Activated CD4-positive, alpha-beta T cell treated with anti-CD3 and anti-CD28 coated beads, Interleukin-2, amount 50 U/mL, for 4 hours (primary cell): ENCODE measurements at regions not wholly inside any gene's neighbourhood (a gene's known extent, or its start where the extent isn't known, plus 50 kb on each side); places are given as distances from the start of the nearest gene placed in this dataset.
"Not testable (repeated sequence)": the region's sequence is repeated elsewhere in the genome, so short reads cannot be mapped to it uniquely, and the experiment has no call there.

Experiments
- DNase-seq, 2 experiments: peaks; one replicate each; pipeline ENCODE4 v3.0.0-alpha.2; 2020

GRCh38 chr4:181830404-181831035 lies 412.7 kb upstream of the TENM3 start:
- DNase-seq: no peak

DNA sequence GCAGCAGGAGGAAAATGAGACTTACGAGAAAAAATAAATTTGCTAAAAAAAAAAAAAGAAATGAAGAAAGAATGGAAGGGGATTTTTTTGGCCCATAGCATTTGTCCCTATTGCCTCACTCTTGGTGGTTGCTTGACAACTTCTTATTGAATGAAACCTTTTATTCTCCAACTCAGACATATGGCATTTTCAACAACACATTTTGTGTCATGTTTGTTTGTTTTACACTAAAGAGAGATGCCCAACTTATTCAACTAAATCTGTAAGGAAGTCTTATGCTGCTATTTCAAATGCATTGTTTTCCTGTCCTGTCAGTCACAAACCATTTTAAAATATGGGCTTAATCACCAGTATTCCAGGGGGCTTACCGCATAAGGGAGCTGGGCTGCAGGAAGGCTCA lies 409.1 kb upstream of the TENM3 start:
- DNase-seq: no peak

- no peak for DNase-seq
These were observed 407.9 kb upstream of the TENM3 start for GRCh38 chr4:181835348-181835747.

GRCh38 chr4:181838253-181838652 lies 404.9 kb upstream of the TENM3 start:
- no peak for DNase-seq

DNA sequence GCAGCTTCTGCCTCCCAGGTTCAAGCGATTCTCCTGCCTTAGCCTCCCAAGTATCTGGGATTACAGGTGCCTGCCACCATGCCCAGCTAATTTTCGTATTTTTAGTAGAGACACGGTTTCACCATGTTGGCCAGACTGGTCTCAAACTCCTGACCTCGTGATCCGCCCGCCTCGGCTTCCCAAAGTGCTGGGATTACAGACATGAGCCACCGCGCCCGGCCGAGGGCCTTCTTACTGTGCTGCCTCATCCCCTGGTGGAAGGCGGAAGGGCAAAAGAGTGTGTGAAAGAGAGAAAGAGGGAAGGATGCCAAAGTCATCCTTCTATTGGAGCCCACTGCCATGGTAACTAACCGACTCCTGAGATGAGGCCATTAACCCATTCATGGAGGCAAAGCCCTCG lies 399.4 kb upstream of the TENM3 start:
- DNase-seq: not testable (repeated sequence)

DNA sequence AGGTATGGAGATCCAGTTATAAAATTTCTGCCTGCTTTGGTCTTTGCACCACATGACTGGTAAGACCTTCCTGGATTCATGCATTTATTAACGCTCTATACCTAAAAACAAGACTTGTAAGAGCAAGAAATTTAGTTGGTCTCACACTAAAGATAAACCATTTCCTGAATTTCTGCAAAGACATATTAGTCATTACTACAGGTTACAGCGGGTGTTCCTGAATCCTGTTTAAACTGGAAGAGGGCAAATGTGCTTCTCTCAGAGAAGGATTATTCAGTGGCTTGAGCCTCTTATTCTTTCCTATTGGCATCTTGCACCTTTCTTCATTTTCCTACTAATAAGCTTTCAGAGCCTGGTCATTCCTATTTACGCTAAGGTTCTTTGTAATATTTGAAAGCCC lies 397.6 kb upstream of the TENM3 start:
- DNase-seq: no peak

DNA sequence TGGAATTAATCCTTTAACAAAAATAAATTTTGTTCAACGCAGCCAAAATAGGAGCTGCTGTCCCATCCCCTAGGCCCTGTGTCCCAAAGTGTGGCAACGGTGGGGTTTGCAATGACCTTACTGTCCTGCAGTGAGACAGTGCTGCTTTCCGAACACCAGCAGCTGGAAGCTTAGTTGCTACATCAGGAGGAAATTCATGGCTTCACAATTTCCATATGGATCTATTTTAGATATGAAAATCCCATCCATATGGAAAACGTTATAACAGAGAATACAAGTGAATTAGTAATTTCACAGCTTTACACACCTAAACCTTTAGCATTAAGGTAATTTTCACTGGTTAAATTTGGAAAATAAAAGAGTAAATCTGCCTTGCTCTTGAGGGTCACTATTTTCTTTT lies 396.3 kb upstream of the TENM3 start:
- no peak for DNase-seq

GRCh38 chr4:181848357-181848756 lies 394.8 kb upstream of the TENM3 start:
- no peak for DNase-seq

DNA sequence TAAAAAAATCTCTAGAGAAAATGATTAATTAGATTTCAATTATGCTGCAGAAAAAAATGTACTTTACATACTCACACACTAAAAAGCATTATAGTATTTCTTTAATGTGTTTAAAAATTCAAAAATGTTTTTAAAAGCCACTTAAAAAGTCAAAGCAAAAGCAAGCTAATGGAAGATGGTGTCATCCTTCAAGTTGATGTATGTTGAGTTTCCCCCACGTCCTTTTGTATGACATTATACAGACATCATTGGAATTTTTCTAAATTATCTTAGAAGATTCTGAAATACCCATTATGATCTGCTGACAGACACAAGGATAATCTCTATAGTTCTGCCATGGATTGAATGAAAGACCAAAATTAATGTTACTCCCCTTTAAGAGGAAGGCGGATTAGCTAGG lies 393.7 kb upstream of the TENM3 start:
- no peak for DNase-seq

DNA sequence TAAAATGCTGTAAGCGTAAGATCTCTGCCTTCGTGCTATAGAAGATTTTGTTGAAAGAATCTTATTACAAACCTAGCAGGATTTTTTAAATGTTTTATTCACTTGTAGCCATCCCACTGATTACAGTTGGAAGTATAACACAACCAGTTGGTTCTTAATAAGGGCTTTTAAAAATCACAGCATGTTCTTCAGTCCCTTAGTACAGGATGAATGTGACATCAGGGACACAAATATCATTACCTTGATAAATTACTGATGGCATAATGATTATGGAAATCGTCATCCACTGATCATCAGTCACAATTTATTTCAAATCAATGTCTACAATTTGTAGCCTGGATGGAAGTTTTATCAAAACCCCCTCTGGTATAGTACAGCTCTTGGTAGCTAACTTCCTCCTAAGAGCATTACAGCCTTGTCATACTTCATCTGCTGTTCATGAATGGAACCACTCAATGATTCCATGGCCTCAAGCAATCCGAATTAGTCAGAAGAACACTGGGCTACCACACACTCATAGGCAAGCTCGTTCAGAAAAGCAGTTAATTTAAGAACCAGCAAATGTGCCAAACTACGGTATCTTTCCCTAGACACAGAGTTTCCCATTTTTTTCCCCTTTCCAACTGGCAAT lies 389.2 kb upstream of the TENM3 start:
- DNase-seq: no peak

DNA sequence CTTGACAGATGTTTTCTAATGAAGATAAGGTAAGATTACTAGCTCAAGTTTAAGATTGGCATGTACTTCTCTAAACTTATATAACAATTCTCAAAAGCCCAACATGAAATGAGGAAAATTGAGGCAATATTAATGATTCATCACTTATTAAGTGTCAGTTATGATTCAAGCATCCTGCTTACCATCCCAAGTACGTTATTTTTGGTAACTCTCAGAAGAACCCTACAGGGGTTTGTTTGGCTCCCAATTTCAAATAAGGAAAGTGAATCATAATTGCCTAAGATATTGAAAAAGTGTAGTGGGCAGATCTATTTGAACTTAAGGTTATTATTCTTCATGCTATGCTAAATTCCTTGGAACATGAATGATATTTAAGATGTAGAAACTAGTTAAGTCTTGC lies 387.9 kb upstream of the TENM3 start:
- DNase-seq: no peak

DNA sequence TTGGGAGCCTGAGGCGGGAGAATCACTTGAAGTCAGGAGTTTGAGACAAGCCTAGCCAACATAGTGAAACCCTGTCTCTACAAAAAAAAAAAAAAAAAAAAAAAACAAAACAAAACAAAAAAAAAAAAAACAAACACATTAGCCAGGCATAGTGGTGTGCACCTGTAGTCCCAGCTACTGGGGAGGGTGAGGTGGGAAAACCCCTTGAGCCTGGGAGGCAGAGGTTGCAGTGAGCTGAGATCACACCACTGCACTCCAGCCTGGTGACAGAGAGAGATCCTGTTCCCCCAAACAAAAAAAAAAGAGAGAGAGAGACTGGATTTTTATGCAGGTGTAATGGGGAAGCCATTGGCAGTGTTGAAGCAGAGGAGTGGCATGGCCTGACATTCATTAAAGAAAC lies 385.7 kb upstream of the TENM3 start:
- DNase-seq: not testable (repeated sequence)

GRCh38 chr4:181858741-181859140 lies 384.5 kb upstream of the TENM3 start:
- DNase-seq: no peak

- DNase-seq: no peak
These were observed 383.8 kb upstream of the TENM3 start for GRCh38 chr4:181859439-181859838.

DNA sequence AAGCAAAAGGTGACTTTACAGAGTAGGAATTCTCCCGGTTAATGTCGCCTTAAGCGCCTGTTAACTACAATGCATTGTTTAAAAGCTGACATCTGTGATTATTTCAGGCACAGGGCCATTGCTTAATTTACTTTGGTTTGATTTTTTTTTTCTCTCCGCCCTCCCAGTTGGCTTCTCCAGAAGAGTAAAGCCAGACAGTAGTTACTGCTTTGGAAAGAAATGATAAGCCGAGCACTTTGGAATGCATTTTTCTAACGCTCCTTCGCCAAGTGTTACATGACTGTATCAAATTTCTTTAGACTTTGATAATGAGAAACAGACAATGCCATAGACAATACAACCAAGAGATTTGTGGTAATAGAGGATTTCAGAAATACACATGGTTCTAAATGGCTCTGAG lies 383.0 kb upstream of the TENM3 start:
- no peak for DNase-seq

DNA sequence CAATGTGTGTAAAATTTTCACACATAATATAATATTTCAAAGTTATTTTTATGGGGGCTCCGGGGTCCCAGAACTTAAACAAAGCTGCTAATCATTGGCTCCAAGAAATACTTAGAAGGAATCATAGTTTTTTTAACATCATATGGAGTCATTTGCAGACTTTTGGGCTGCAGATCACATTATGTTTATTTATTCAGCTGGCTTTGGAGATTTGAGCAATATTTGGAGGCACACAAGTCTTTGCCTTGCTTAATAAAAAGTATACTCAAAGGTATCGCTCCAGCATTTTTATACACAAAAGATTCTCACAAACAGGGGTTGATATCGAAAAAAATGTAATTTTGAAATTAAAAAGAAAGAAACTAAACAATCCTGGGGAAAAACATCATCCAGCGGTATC lies 382.5 kb upstream of the TENM3 start:
- DNase-seq: no peak

DNA sequence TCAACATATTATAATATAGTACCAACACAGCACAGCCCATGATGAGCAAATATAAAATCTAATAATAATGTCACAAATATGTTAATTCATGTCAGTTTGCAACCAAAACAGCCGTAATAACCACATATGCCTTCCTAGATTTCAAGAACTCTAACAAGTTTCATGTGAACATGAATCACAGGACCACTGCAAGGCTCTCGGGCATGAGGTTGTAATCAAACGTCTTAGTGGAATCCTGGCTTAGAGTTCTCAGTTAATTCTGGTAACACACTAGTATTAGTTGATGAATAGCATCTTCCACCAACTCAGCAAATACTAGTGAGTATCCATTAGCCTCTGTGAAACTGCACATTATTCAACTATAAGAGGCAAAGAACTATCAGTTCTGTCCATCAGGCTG lies 379.3 kb upstream of the TENM3 start:
- DNase-seq: no peak

DNA sequence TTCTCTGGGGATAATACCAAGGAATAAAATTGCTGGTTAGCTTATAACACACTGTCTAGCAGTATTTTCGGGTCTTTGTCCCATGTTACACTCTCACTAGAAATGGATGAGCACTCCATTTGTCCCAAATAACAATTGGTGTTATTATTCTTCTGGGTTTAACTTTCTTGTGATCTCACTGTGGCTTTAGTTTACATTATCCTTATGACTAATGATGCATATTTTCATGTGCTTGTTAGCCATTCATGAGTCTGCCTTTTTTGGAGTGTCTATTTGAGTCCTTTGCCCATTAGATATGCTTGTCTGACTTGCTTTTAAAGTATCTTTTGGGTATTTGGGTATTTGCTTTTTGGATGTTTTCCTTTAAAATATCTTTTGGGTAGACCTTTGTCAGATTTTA lies 372.9 kb upstream of the TENM3 start:
- no peak for DNase-seq

GRCh38 chr4:181874602-181875001 lies 368.6 kb upstream of the TENM3 start:
- no peak for DNase-seq

DNA sequence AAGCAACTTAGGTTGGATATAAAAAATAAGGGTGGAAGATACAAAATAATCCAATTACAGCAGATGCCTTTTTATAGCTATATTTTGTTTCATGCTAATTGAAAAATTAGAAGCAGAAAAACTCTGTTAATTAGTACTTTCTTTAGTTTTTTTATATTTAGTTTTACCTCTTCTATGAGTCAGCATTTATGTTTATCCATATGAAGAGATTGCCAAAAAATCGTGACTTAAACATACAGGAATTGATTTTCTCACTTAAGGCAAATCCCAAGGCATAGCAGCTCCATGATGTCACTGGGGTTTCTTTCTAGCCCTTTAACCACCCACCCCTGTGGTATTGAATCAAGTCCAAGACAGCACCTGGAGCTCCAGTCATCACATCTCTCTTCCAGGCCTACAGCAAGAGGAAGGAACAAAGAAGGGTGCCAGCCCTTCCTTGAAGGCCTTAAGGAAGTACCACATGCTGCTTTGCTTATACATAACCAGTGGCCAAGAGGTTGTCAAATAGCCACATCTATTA lies 365.8 kb upstream of the TENM3 start:
- DNase-seq: no peak

- DNase-seq: no peak
These were observed 353.2 kb upstream of the TENM3 start for GRCh38 chr4:181890031-181890430.

DNA sequence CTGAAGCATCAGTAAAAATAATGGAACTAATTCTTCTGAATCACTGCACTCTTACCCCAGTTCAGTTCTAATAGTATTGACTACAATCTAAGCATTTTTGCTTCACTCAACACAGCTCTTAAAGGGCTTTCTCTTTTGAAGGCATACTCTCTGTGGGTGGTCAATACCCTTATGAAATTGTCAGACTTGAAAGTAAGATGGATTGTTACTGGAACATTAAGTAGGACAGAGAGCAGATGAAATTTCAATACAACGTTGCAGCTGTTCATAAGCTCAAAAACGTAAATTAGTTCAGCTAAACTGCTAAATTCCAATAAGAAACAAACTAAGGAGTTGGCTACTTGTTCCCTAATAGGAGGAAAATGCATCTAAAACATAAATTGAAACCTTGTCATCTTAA lies 352.3 kb upstream of the TENM3 start:
- DNase-seq: no peak

GRCh38 chr4:181896614-181897013 lies 346.6 kb upstream of the TENM3 start:
- no peak for DNase-seq

GRCh38 chr4:181897935-181898334 lies 345.3 kb upstream of the TENM3 start:
- no peak for DNase-seq

- DNase-seq: not testable (repeated sequence)
These were observed 340.8 kb upstream of the TENM3 start for GRCh38 chr4:181902404-181902803.
